ENCODE measurements at regions not wholly inside any gene's neighbourhood (a gene's known extent, or its start where the extent isn't known, plus 50 kb on each side); places are given as distances from the start of the nearest gene placed in this dataset.

GRCh38 chr3:2001306-2002108 lies 97.2 kb upstream of the CNTN4 start:
- TF ChIP-seq, protein P1, sequence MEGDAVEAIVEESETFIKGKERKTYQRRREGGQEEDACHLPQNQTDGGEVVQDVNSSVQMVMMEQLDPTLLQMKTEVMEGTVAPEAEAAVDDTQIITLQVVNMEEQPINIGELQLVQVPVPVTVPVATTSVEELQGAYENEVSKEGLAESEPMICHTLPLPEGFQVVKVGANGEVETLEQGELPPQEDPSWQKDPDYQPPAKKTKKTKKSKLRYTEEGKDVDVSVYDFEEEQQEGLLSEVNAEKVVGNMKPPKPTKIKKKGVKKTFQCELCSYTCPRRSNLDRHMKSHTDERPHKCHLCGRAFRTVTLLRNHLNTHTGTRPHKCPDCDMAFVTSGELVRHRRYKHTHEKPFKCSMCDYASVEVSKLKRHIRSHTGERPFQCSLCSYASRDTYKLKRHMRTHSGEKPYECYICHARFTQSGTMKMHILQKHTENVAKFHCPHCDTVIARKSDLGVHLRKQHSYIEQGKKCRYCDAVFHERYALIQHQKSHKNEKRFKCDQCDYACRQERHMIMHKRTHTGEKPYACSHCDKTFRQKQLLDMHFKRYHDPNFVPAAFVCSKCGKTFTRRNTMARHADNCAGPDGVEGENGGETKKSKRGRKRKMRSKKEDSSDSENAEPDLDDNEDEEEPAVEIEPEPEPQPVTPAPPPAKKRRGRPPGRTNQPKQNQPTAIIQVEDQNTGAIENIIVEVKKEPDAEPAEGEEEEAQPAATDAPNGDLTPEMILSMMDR (IDR thresholded peaks at IDR 0.05) = no peak
- no peak for TF ChIP-seq POLR2A (IDR thresholded peaks at IDR 0.05)

Data from right lobe of liver (tissue), 4 donors.